Ovary (tissue), 3 donors: ENCODE measurements at regions not wholly inside any gene's neighbourhood (a gene's known extent, or its start where the extent isn't known, plus 50 kb on each side); places are given as distances from the start of the nearest gene placed in this dataset.

Experiments used
- CTCF ChIP-seq, 3 donors: fragments of 450-650 bp in 2 of 3; fragments of 200-600 bp in 1 of 3; IDR thresholded peaks; one replicate each; pipeline versions ENCODE4 v1.5.1 to v1.8.0; 2016 to 2022; ENCODE audit warnings: antibody characterized with exemption in 3 of 3, mild to moderate bottlenecking in 1 of 3
- EP300 ChIP-seq: sonication (generic); formaldehyde crosslinking; IDR thresholded peaks from one replicate; pipeline ENCODE4 v1.6.1; 2017; ENCODE audit warnings: antibody characterized with exemption
- POLR2A ChIP-seq: fragments of 450-650 bp; IDR thresholded peaks from one replicate; pipeline ENCODE4 v1.6.1; 2017; ENCODE audit warnings: antibody characterized with exemption, mild to moderate bottlenecking, moderate library complexity
- donor health status: DM: no; HTN: no; CAD: no.

- TF ChIP-seq CTCF (IDR thresholded peaks at IDR 0.05) (no peak), POLR2A (no peak), EP300 (no peak)
These were observed 326.2 kb upstream of the FAM98A start for GRCh38 chr2:33925311-33925710.
